CD4-positive, alpha-beta memory T cell (primary cell): ENCODE measurements at regions not wholly inside any gene's neighbourhood (a gene's known extent, or its start where the extent isn't known, plus 50 kb on each side); places are given as distances from the start of the nearest gene placed in this dataset.
A peak's percentile ranks its signal among the peaks of the same experiment; 100 is the strongest.

ENCODE experiments used
- CTCF ChIA-PET: fragments of 350-600 bp; sonication (Branson Sonifier 250); formaldehyde crosslinking; loops from one replicate; lab custom pipeline; 2021; ENCODE audit warnings: inconsistent platforms; ENCODE audit not compliant: partially characterized antibody; lab: Charles Lee
- POLR2A ChIA-PET: fragments of 350-600 bp; sonication (Branson Sonifier 250); formaldehyde crosslinking; loops from one replicate; lab custom pipeline; 2021; ENCODE audit not compliant: partially characterized antibody; lab: Charles Lee
- DNase-seq, 5 donors: peaks; one replicate each; pipeline versions ENCODE4 v3.0.0 to v3.0.0-alpha.2; 2020 to 2022; ENCODE audit warnings: mixed read lengths in 1 of 5
- H3K27ac ChIP-seq: one replicate; pipeline ENCODE4 v1.7.0; 2013; ENCODE audit warnings: low read depth, low read length
- H3K27me3 ChIP-seq: 2 replicates; pipeline ENCODE4 v1.7.0; 2013; ENCODE audit warnings: mild to moderate bottlenecking, low read length, moderate library complexity; ENCODE audit not compliant: insufficient read depth
- H3K36me3 ChIP-seq: 2 replicates; pipeline ENCODE4 v1.7.0; 2013; ENCODE audit warnings: mild to moderate bottlenecking, low read length, moderate library complexity; ENCODE audit not compliant: insufficient read depth
- H3K4me1 ChIP-seq: 2 replicates; pipeline ENCODE4 v1.7.0; 2013; ENCODE audit warnings: mild to moderate bottlenecking, low read length, moderate library complexity; ENCODE audit not compliant: insufficient read depth
- H3K4me3 ChIP-seq, 2 donors: one replicate each; pipeline ENCODE4 v1.7.0; 2013; ENCODE audit warnings: low read length in 2 of 2, mild to moderate bottlenecking in 1 of 2
- H3K9me3 ChIP-seq, 2 donors: one replicate each; pipeline ENCODE4 v1.7.0; 2013; ENCODE audit warnings: low read length in 2 of 2, control low read depth in 1 of 2; ENCODE audit not compliant: control insufficient read depth in 1 of 2
- H3K27ac Mint-ChIP-seq, 7 donors: one replicate each; pipeline ENCODE4 v1.8.0; 2020 to 2021; ENCODE audit warnings: mixed read lengths in 7 of 7, mild to moderate bottlenecking in 6 of 7, inconsistent platforms in 3 of 7, moderate library complexity in 3 of 7
- H3K27me3 Mint-ChIP-seq, 2 donors: one replicate each; pipeline ENCODE4 v1.8.0; 2020 to 2021; ENCODE audit warnings: mixed read lengths in 2 of 2
- H3K36me3 Mint-ChIP-seq, 2 donors: one replicate each; pipeline ENCODE4 v1.8.0; 2020 to 2021; ENCODE audit warnings: mixed read lengths in 2 of 2, inconsistent platforms in 1 of 2, mild to moderate bottlenecking in 1 of 2
- H3K4me1 Mint-ChIP-seq, 4 donors: one replicate each; pipeline ENCODE4 v1.8.0; 2020 to 2021; ENCODE audit warnings: mixed read lengths in 4 of 4, mild to moderate bottlenecking in 1 of 4
- H3K4me3 Mint-ChIP-seq, 8 donors: one replicate each; pipeline ENCODE4 v1.8.0; 2020 to 2021; ENCODE audit warnings: mixed read lengths in 8 of 8, mild to moderate bottlenecking in 7 of 8, moderate library complexity in 6 of 8, inconsistent platforms in 3 of 8
- H3K9me3 Mint-ChIP-seq, 8 donors: one replicate each; pipeline ENCODE4 v1.8.0; 2020 to 2021; ENCODE audit warnings: mixed read lengths in 8 of 8, mild to moderate bottlenecking in 5 of 8, inconsistent platforms in 3 of 8, moderate library complexity in 1 of 8
- intact Hi-C: fragments of 100-400 bp; cut with micrococcal nuclease; formaldehyde crosslinking; loops from one replicate; pipeline ENCODE4 v1.15.1; 2023

DNA sequence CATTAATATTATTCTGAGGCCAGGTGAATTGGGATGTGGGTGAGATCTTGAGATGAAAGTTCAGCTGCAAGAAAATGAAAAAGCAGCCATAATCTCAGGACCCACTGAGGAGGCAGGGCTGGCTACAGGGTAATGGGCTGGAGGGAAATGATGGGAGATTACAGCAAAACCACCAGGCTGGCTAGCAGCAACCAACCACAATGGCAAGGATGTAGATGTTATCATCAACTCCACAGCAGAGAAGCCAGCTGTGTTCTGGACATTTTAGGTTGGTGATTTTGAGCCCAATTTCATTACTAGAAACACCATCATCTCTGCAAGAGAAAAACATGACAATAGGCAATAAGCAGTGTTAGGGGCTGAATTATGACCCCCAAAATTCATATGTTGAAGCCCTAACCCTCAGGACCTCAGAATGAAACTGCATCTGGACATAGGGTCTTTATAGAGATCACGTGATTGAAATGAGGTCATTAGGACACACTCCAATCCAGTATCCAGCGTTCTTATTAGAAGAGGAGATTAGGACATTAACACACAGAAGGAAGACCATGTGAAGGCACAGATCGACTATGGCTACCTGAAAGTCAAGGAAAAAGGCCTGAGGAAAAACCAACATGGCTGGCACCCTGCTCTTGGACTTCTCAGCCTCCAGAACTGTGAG, 139.8 kb upstream of the KIT start:
- no peaks in the 10 kb centered on the region for H3K4me1 ChIP-seq
- Mint-ChIP-seq H3K4me3 (no peak overlapping the region), H3K4me1 (no peaks in the 10 kb centered on the region), H3K36me3 (no peaks in the 10 kb centered on the region), H3K27ac (no peak overlapping the region), H3K27me3 (no peaks in the 10 kb centered on the region), H3K9me3 (peaks cover 0 to 1% (median 0%) of the 10 kb centered on the region in 8 donors)
- H3K36me3 ChIP-seq, result no peaks in the 10 kb centered on the region
- CTCF ChIA-PET, result no interaction called here
- H3K9me3 ChIP-seq, result no peaks in the 10 kb centered on the region
- H3K27ac ChIP-seq, result no peak overlapping the region
- no peaks in the 10 kb centered on the region for H3K27me3 ChIP-seq
- no peak overlapping the region for H3K4me3 ChIP-seq
- intact Hi-C loops, result no loop called here
- no peak for DNase-seq
- POLR2A ChIA-PET, result no interaction called here

DNA sequence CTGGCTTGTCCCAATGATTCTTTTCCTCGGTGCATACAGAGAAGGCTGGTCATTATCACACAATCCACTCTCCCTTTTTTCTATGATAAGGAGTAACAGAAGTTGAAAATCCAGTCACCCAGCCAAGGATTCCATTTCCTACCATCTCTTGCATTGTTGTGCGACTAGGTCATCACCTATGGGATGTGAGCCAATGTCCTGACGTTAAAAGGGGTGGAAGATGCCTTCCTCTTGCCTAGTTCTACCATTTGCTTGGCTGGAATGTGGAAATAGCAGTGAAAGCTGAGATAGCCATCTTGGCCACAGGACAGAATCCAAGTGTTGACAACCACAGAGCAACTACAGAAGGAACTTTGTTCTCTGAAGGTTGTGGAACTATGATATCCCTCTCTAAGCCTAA, 132.2 kb upstream of the KIT start:
- Mint-ChIP-seq H3K27ac (no peak overlapping the region), H3K36me3 (no peaks in the 10 kb centered on the region), H3K4me3 (no peak overlapping the region), H3K4me1 (no peaks in the 10 kb centered on the region), H3K27me3 (no peaks in the 10 kb centered on the region), H3K9me3 (peaks cover 0 to 7% (median 1%) of the 10 kb centered on the region in 8 donors)
- no peak for DNase-seq
- ChIA-PET POLR2A (no interaction called here), CTCF (no interaction called here)
- H3K9me3 ChIP-seq, result no peaks in the 10 kb centered on the region
- no peak overlapping the region for H3K27ac ChIP-seq
- no peak overlapping the region for H3K4me3 ChIP-seq
- no peaks in the 10 kb centered on the region for H3K4me1 ChIP-seq
- no peaks in the 10 kb centered on the region for H3K27me3 ChIP-seq
- intact Hi-C loops, result no loop called here
- H3K36me3 ChIP-seq, result no peaks in the 10 kb centered on the region

DNA sequence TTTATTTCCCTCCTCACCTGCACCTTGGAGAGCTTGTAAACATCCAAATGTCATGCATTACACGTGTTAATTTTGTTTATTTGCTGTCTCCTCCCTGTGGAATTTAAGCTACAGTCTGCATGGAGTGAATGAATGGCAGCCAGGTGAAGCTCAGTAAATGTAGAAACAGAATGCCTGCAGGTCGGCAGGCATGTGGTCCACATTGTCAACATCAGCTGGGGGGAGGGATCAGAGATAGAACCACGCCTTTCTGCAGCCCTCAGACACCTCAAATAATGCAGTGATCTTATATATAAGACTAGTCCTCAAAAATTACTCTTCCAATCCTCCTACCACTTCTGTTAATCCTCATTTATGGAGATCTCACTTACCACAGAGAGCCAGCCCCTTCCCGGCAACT, 131.2 kb upstream of the KIT start:
- H3K36me3 ChIP-seq, result no peaks in the 10 kb centered on the region
- no peaks in the 10 kb centered on the region for H3K4me1 ChIP-seq
- no peak overlapping the region for H3K27ac ChIP-seq
- intact Hi-C loops, result no loop called here
- ChIA-PET CTCF (no interaction called here), POLR2A (no interaction called here)
- no peak overlapping the region for H3K4me3 ChIP-seq
- H3K27me3 ChIP-seq, result no peaks in the 10 kb centered on the region
- Mint-ChIP-seq H3K9me3 (peaks cover 0 to 7% (median 1%) of the 10 kb centered on the region in 8 donors), H3K4me3 (no peak overlapping the region), H3K4me1 (no peaks in the 10 kb centered on the region), H3K36me3 (no peaks in the 10 kb centered on the region), H3K27me3 (no peaks in the 10 kb centered on the region), H3K27ac (no peak overlapping the region)
- H3K9me3 ChIP-seq, result no peaks in the 10 kb centered on the region
- DNase-seq, result no peak

DNA sequence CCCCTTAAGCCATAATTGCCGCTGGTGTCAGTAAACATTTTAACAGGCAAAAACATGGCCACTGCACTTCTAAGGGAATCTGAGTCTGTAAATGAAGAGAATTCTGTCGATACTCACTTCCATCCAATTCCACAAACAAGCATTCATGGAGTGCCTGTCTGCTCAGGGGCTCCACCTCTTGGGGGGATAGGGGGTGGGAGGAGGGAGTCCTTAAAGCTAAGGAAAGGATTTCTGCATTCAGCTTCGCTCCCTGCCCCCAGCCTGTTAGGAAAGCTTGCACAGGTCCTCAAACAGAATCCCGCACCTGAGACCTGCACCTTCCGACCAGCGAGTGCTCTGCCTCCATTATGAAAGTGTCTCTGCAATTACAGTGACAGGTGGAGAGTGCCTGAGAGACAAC, 130.2 kb upstream of the KIT start:
- H3K27ac Mint-ChIP-seq, result no peak overlapping the region
- ChIA-PET POLR2A (no interaction called here), CTCF (no interaction called here)
- H3K9me3 Mint-ChIP-seq, result peaks cover 0 to 7% (median 1%) of the 10 kb centered on the region in 8 donors
- Histone ChIP-seq H3K27me3 (no peaks in the 10 kb centered on the region), H3K27ac (no peak overlapping the region), H3K4me1 (no peaks in the 10 kb centered on the region), H3K9me3 (no peaks in the 10 kb centered on the region), H3K4me3 (no peak overlapping the region), H3K36me3 (no peaks in the 10 kb centered on the region)
- no peaks in the 10 kb centered on the region for H3K36me3 Mint-ChIP-seq
- no peak for DNase-seq
- H3K27me3 Mint-ChIP-seq, result no peaks in the 10 kb centered on the region
- no peaks in the 10 kb centered on the region for H3K4me1 Mint-ChIP-seq
- intact Hi-C loops, result no loop called here
- peak overlapping the region in 1 of 8 donors; percentile 9 for H3K4me3 Mint-ChIP-seq

DNA sequence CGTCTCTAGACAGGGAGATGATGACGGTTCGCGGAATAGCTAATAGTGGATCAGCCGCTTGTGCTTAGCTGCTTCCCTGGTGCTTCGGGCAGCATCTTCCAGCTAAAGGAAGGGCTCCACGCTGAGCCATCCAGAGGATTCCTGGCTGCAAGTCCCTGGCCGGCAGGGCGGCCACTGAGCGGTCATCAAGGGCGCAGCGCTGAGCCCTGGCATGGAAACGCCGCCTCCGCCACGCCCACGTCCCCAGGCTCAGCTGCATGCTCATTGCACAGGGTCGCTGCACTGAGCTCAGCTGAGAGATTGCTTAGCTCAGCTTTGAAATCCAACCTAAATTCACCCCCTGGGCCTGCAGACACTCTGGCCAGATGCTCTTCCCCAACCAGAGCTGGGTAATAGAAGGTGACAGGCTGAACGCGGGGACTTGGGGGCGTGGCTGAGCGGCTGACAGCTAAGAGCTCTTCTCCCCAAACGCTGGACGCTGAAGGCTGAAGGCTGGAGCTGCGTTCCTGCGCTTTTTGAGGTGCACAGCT, 118.2 kb upstream of the KIT start:
- H3K27ac ChIP-seq, result no peak overlapping the region
- peaks cover 0 to 7% of the 10 kb centered on the region in 2 donors for H3K27me3 Mint-ChIP-seq
- no peak for DNase-seq
- H3K4me3 ChIP-seq, result no peak overlapping the region
- no peaks in the 10 kb centered on the region for H3K4me1 ChIP-seq
- peaks cover 0 to 5% (median 0%) of the 10 kb centered on the region in 8 donors for H3K9me3 Mint-ChIP-seq
- ChIA-PET CTCF (no interaction called here), POLR2A (no interaction called here)
- no peaks in the 10 kb centered on the region for H3K36me3 ChIP-seq
- no peaks in the 10 kb centered on the region for H3K27me3 ChIP-seq
- no peaks in the 10 kb centered on the region for H3K4me1 Mint-ChIP-seq
- no peak overlapping the region for H3K27ac Mint-ChIP-seq
- intact Hi-C loops, result no loop called here
- H3K4me3 Mint-ChIP-seq, result peak overlapping the region in 4 of 8 donors; percentile 3 to 56 (median 18)
- no peaks in the 10 kb centered on the region for H3K36me3 Mint-ChIP-seq
- H3K9me3 ChIP-seq, result no peaks in the 10 kb centered on the region

DNA sequence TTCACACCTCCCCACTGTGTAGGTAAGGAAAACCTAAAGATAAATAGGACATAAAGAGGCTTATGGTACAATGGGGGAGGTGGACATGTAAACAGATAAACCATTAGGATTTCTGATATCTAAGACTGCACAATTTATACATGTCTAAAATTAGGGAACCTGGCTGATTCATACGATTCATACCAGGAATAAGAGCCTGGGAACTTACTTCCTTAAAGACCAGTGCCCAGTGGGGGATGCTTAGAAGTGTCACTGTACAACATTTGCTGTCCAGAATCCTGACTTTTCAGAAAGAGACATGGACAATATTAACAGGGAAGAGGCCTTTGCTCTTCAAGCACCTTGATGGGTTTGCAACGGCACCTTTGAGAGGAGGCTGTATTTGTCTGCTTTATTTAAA, 116.8 kb upstream of the KIT start:
- H3K4me3 Mint-ChIP-seq, result no peak overlapping the region
- CTCF ChIA-PET, result no interaction called here

DNA sequence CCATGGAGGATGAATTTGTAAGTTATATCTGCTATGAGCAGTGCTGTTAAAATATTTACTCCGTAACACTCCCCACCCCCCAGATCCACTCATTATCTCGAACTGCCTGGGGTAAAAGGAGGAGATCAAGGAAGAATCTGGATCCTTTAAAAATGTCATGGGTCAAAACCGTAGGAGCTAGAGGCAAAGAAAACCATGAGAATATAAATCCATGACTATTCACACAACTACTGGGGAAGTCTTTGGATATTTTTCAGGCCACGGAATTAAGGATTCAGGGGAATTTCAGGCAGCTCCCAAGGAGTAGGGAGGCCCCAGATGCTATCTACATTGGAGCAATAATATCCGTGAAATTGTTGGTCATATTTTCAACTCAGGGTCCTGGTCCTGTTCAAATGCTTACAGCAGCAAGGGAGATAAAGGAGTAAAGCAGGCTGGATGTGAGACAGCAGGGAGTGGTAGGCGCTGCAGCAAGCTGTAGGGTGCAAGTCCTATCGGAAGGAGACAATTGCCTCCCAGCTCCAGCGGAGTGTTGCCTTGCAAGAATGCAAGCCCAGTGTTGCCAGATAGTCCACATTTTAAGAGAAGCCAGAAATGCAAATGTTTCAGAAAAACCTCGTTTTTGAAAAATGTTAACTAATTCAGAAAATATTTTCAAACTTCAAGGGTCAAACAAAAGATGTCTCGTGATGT, 116.2 kb upstream of the KIT start:
- no peak for DNase-seq
- Histone ChIP-seq H3K36me3 (no peaks in the 10 kb centered on the region), H3K27me3 (no peaks in the 10 kb centered on the region), H3K27ac (no peak overlapping the region), H3K4me3 (no peak overlapping the region), H3K4me1 (no peaks in the 10 kb centered on the region), H3K9me3 (no peaks in the 10 kb centered on the region)
- Mint-ChIP-seq H3K9me3 (no peaks in the 10 kb centered on the region), H3K36me3 (no peaks in the 10 kb centered on the region), H3K27me3 (peaks cover 0 to 5% of the 10 kb centered on the region in 2 donors), H3K27ac (no peak overlapping the region), H3K4me1 (no peaks in the 10 kb centered on the region), H3K4me3 (no peak overlapping the region)
- POLR2A ChIA-PET, result no interaction called here
- CTCF ChIA-PET, result no interaction called here
- intact Hi-C loops, result no loop called here

More for the DNA sequence above, 116.8 kb upstream of the KIT start:
- no peaks in the 10 kb centered on the region for H3K36me3 ChIP-seq
- POLR2A ChIA-PET, result no interaction called here
- H3K27me3 ChIP-seq, result no peaks in the 10 kb centered on the region
- H3K9me3 ChIP-seq, result no peaks in the 10 kb centered on the region
- H3K4me1 Mint-ChIP-seq, result no peaks in the 10 kb centered on the region
- H3K36me3 Mint-ChIP-seq, result no peaks in the 10 kb centered on the region
- intact Hi-C loops, result no loop called here
- H3K4me3 ChIP-seq, result no peak overlapping the region
- peaks cover 0 to 5% of the 10 kb centered on the region in 2 donors for H3K27me3 Mint-ChIP-seq
- no peak for DNase-seq
- no peaks in the 10 kb centered on the region for H3K4me1 ChIP-seq
- H3K9me3 Mint-ChIP-seq, result no peaks in the 10 kb centered on the region
- no peak overlapping the region for H3K27ac Mint-ChIP-seq
- H3K27ac ChIP-seq, result no peak overlapping the region
